ENCODE measurements at regions not wholly inside any gene's neighbourhood (a gene's known extent, or its start where the extent isn't known, plus 50 kb on each side); places are given as distances from the start of the nearest gene placed in this dataset.

GRCh38 chr7:142352543-142352942 lies 94.7 kb upstream of the PRSS58 start:
- no peak for TF ChIP-seq NFYB (CRISPR knock-in tag; conservative IDR thresholded peaks at IDR 0.05; ENCODE audit: low read depth)
- TF ChIP-seq ZNF219 (CRISPR knock-in tag; IDR thresholded peaks at IDR 0.05; ENCODE audit: borderline replicate concordance), result no peak
- no peak for TF ChIP-seq AR (CRISPR knock-in tag; IDR thresholded peaks at IDR 0.05)
- no peak for TF ChIP-seq PRDM15 (CRISPR knock-in tag; IDR thresholded peaks at IDR 0.05)
- TF ChIP-seq ZNF121 (CRISPR knock-in tag; IDR thresholded peaks at IDR 0.05), result no peak
- TF ChIP-seq E2F4 (CRISPR knock-in tag; IDR thresholded peaks at IDR 0.05; ENCODE audit: borderline replicate concordance, low read depth), result no peak
- no peak for TF ChIP-seq ZBTB21 (CRISPR knock-in tag; IDR thresholded peaks at IDR 0.05; ENCODE audit: borderline replicate concordance)
- no peak for TF ChIP-seq JAZF1 (CRISPR knock-in tag; IDR thresholded peaks at IDR 0.05)
- no peak for TF ChIP-seq SP1 (CRISPR knock-in tag; conservative IDR thresholded peaks at IDR 0.05)
- no peak for TF ChIP-seq RELA (CRISPR knock-in tag; IDR thresholded peaks at IDR 0.05; ENCODE audit: borderline replicate concordance)
- no peak for TF ChIP-seq CTCF (IDR thresholded peaks at IDR 0.05)
- no peak for TF ChIP-seq AFF4 (CRISPR knock-in tag; IDR thresholded peaks at IDR 0.05; ENCODE audit: borderline replicate concordance)
- no peak for TF ChIP-seq ZNF263 (CRISPR knock-in tag; IDR thresholded peaks at IDR 0.05; ENCODE audit: low read depth)
- TF ChIP-seq ZNF423 (CRISPR knock-in tag; IDR thresholded peaks at IDR 0.05), result no peak
- ATAC-seq, result no peak
- Mint-ChIP-seq H3K27me3 (ENCODE audit: low read depth) (no peaks in the 10 kb centered on the region; the same call in 1 of the 2 replicates), H3K9me3 (no peaks in the 10 kb centered on the region), H3K4me1 (peaks cover under 1% of the 10 kb centered on the region), H3K4me3 (no peak overlapping the region), H3K27ac (no peak overlapping the region), H3K36me3 (no peaks in the 10 kb centered on the region)
- no peak for DNase-seq (ENCODE audit: low spot score)
- ChIA-PET POLR2A (interaction anchor here (0.6 kb wide), 1 partner anchor 221 kb away, joined by 3 read pairs; no protein-coding TSS in a partner anchor), CTCF (interaction anchor here (1.2 to 4.0 kb wide), 4 partner anchors 14 to 863 kb away, joined by 3 to 21 read pairs (median 4); no protein-coding TSS in a partner anchor)
